ENCODE measurements at regions not wholly inside any gene's neighbourhood (a gene's known extent, or its start where the extent isn't known, plus 50 kb on each side); places are given as distances from the start of the nearest gene placed in this dataset.

DNA sequence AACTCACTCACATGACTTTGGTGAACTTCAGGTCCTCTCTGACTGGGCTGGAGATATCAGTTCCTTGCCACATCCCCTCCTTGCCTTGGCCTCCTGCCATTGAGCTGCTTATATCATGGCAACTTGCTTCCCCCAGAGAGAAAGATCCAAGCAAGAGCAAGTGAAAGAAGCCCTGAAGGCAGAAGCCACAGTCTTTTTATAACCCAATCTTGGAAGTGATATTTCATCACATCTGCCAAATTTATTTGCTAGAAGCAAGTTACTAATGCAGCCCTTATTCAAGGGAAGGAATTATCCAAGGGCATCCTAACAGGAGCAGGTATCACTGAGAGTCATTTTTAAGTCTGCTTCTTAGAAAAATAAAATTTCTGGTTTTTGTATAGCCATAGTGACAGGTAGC is 127.8 kb downstream of the SLC38A4 start:
- TF ChIP-seq, protein P1, sequence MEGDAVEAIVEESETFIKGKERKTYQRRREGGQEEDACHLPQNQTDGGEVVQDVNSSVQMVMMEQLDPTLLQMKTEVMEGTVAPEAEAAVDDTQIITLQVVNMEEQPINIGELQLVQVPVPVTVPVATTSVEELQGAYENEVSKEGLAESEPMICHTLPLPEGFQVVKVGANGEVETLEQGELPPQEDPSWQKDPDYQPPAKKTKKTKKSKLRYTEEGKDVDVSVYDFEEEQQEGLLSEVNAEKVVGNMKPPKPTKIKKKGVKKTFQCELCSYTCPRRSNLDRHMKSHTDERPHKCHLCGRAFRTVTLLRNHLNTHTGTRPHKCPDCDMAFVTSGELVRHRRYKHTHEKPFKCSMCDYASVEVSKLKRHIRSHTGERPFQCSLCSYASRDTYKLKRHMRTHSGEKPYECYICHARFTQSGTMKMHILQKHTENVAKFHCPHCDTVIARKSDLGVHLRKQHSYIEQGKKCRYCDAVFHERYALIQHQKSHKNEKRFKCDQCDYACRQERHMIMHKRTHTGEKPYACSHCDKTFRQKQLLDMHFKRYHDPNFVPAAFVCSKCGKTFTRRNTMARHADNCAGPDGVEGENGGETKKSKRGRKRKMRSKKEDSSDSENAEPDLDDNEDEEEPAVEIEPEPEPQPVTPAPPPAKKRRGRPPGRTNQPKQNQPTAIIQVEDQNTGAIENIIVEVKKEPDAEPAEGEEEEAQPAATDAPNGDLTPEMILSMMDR (optimal IDR thresholded peaks at IDR 0.05 in 1 of 3, IDR thresholded peaks at IDR 0.05 in 1 of 3, conservative IDR thresholded peaks at IDR 0.05 in 1 of 3; ENCODE audit: extremely low read depth in 1 of 3, insufficient read depth in 2 of 3, low read length in 3 of 3), result no peak
- no peak for TF ChIP-seq EZH2 (IDR thresholded peaks at IDR 0.05; ENCODE audit: low read length)

All from keratinocyte (primary cell).